Stimulated activated naive CD8-positive, alpha-beta T cell treated with anti-CD3 and anti-CD28 coated beads, Interleukin-15, Interleukin-2, amounts not matched to agents 100 U/mL and 50 U/mL, for 24 hours (primary cell): ENCODE measurements at regions not wholly inside any gene's neighbourhood (a gene's known extent, or its start where the extent isn't known, plus 50 kb on each side); places are given as distances from the start of the nearest gene placed in this dataset.

Experiments
- ATAC-seq: fragments of 150-1000 bp; cut with Tn5 transposase; one replicate; pipeline ENCODE4 v1.10.0; 2021
- DNase-seq: peaks from one replicate; pipeline ENCODE4 v3.0.0; 2021

DNA sequence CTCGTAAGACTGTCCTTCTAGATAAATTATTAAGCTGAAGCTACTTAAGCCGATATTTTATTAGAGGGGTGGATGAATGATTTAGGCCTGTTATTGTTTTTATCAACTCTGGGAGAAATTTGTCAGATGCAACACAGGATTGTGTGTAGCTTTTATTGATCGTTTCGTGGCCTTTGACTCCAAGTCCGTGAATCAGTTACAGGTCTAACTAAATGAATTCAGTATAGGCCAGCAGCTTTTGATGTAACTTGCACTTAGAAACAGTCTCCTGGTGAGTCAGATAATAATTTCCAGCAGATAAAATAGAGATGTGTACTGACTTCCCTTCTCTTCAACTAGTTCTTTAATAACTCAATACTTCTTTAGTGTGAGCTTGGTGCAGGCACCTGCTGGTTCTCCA lies 341.7 kb upstream of the SMIM30 start:
- no peak for DNase-seq
- ATAC-seq, result no peak

DNA sequence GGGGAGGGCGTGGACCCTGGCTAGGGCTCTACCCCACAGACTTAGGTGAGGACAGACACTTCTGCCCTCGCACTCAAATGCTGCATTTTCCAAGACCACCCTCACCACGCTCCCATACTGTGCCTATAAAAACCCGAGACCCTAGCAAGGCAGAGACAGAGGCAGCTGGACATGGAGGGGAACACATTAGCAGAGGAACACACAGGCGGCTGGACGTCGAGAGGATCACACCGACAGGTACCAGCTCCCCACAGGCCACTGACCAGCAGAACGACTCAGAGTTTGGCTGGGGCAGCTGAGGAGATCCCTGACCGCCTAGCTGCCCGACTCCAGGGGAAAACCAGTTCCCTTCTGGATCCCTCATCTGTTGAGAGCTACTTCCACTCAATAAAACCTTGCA lies 338.2 kb upstream of the SMIM30 start:
- DNase-seq (no peak), ATAC-seq (no peak)

DNA sequence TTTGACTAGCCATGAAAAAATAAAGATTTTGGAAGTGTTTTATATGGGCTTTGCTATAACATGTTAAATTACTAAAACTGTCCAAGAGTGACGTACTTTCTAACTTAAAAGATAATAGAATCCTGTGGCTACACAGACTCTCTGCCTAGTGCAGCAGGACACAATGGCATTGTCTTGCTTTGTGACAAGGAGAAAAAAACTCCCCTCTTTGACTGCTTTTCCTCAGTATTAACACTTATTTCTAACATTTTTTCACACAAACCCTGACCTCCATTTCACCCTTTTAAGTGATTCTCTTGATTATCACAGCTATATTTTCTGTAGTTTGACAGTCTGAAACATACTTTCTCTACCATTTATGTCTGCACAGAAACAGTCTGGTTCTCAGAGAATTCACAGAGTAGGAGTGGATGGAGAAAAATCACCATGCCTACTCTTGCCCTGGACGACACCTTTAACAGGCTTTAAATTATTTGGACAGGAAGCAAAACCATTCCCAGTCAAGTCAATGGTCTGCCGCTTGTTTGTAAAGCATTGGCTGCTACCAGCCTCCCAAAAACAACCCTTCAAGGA lies 336.3 kb upstream of the SMIM30 start:
- no peak for ATAC-seq
- no peak for DNase-seq

DNA sequence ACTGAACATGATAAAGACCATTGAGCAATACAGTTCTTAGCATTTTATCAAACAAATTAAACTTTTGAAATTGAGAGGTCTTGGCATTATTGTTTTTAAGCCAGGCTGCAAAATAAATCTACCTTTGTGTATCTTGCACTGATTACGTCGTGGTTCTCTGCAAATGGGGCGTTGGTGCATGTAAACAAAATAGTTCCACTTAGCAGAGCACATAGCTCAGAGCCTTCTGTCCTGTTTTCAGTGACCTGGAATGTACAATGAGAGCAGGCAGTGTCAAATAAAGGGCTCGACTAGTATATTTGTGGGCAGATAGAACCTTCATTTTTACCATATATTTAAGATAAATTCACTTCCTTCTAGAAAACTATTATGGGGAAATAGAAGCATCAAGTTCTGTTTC lies 333.9 kb upstream of the SMIM30 start:
- ATAC-seq, result no peak
- DNase-seq, result no peak

DNA sequence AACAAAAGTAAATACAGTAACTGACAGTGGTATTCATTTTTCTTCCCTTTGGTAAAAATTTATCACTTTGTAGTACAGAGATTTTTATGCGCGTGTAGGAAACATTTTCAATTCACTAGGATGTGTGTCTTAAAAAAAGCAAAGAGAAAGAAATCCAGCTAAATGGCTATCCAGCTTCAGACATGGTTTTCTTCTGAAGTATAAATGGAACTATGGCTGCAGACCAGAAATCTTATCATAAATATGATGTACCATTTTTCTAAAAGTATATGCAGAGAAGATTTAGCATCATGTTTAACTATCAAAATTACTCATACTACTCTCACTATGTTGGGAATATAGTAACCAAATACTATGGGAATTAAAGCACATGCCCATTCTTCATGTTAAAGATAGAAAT lies 328.4 kb upstream of the SMIM30 start:
- no peak for DNase-seq
- ATAC-seq, result no peak

DNA sequence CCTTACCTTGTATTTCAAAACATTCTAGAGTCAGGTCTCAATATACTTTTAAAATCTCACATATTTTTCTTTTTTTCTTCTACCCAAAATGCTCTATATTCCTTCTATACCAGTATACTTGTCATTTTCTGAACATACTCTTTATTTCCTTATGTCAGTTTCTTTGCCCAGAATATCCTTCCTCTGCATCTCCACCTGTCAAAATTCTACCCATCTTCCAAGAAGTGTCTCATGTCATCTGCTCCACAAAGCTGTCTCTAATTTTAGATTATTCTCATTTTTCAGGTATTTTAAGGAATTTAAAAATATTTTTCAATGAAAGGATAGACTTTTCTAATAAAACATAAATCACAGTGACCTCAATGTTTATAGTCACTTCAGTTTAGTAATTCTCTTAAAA lies 328.0 kb upstream of the SMIM30 start:
- no peak for DNase-seq
- ATAC-seq, result no peak

DNA sequence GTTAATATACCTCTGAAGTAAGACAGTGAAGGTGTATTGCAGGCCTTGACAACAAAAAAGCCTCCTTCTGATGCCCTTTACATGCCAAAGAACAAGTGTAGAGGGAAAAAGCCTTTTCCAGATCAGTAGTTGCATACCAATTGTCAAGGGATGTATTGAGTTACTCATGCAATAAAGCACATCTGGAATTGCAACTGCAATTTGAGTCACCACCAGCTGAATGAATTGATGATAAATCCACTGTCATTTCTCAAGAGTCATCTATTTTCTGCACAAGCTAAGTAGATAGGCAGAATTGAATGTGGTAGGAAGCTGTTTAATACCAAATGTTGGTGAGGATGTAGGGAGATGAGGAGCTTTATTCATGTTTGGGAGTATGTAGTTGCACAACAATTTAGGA lies 325.9 kb upstream of the SMIM30 start:
- DNase-seq, result no peak
- no peak for ATAC-seq

DNA sequence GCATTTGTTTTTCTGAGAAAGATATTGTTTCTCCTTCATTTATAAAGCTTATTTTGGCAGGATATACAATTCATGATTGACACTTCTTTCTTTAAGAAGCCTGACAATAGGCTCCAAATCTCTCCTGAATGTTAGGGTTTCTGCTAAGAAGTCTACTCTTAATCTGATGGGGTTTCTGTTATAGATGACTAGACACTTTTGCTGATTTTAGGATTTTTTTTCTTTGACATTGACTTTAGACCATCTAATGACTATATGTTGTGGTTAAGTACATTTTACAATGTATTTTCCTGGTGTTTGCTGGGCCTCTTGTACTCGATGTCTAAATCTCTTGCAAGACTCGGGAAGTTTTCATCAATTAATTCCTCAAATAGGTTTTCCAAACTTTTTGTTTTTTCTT lies 321.8 kb upstream of the SMIM30 start:
- ATAC-seq (no peak), DNase-seq (no peak)

DNA sequence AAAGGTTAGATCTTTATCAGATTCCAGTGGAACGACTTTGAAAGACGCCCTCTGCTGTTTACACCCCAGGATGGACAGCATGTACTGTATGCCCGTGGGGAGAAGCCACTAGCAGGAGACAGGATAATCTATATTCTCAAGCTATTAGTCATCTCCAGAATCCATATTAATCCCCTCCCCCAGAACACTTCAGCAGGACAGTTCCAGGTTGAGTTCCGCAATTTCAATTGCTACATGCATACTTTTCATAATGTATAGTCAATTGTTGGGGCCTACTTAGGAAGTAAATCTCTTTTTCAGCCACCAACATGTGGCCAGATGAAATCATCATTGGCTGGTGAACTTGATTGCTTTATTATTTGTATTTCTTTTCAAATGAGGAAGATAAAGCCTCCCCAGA lies 313.1 kb upstream of the SMIM30 start:
- DNase-seq, result no peak
- ATAC-seq, result no peak

DNA sequence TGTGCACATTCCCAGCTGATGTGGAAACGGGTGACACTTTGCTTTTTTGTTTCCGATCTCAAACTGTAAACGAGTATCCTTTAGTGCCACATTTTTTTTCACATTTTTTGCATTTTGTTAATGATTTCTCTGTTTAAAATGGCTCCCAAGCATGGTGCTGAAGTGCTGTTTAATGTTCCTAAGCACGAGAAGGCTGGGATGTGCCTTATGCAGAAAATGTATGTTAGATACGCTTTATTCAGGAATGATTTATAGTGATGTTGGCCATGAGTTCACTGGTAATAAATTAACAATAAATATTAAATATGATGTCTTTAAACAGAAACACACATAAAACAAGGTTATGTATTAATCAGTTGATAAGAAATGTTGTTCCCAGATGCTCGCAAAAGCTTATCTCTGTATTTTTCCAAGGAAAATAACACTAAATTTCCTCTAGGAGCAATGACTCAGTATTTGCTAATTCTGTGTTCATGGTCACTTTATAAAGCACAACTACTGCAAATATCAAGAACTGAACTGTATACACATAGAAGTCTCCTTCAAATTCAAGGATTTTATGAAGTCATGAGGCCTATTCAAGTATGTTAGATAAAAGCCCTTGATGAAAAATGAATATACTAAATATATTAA lies 305.9 kb upstream of the SMIM30 start:
- ATAC-seq, result no peak
- DNase-seq, result no peak

DNA sequence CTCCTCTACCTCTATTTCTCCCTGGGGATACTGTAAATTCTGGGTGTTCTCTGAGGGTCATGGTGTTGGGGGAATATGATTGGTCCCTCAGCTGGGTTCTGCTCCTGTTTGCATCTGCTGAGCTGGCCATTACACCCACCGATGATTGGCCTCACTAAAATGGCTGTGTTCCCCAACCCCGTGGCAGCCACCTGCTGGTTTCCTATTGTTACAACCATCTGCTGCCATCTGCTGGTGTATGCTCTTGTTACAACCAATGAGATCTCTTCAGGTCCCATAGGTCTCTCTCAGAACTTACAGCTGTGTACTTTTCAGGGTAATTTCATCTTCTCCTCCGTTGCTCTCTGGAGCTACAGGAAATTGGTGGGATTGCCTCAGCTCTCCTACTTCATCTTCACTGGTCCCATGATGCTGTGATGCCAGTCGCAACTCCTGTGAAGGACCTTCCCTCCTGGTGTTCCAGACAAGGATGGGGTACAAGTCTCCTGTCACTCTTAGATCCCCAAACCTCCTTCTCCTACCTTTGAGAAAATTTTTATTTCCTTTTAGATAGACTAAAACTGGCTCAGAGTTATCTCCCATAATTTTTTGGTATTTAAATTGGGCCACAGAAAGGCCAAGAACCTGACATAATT lies 303.5 kb upstream of the SMIM30 start:
- DNase-seq, result peak; percentile 80
- peak; percentile 93 for ATAC-seq

DNA sequence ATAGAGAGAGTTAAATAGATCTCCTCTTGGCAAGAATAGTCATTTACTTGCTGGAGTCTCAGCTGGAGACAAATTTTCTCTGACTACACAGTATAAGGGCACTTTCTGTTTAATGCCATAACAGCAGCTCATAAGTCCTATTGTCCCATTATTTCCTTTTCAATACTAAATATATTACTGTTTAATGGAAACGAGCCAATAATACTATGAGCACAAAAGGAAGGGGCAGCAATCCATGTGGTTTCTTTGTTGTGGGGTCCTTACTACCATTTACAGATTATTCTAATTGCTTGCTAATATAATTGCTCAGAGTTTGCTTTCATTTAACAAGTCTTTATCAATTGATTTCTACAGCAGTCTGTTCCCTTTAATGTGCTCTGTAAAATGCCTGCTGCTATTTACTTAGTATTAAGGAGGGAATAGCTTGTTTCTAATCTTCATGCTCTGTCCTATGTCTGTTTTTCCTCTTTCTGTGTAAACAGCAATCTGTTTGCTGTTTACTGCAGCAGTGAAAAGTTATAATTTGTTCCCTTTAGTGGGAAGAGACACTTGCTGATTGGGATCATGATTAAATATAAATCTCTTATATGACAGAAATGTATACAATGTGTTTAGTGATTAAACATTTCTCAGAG lies 296.2 kb upstream of the SMIM30 start:
- no peak for DNase-seq
- no peak for ATAC-seq

DNA sequence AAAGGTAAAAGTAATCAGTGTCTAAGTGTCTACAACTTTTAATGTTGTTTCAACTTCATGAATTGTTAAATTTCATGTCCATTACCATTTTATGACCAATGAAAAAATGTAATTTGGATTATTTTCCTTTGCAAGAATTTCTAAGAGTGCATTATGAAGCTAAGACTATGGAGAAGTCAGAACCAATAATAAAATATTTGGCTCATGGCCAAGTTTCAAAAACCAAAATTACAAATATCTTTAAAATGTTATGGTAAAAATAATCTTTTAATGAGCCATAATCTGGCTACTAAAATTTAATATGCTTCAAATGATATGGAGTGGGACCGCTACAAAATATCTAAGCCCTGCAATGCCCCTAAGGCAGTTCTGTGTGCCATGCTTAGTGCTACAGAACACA lies 294.1 kb upstream of the SMIM30 start:
- ATAC-seq, result no peak

DNA sequence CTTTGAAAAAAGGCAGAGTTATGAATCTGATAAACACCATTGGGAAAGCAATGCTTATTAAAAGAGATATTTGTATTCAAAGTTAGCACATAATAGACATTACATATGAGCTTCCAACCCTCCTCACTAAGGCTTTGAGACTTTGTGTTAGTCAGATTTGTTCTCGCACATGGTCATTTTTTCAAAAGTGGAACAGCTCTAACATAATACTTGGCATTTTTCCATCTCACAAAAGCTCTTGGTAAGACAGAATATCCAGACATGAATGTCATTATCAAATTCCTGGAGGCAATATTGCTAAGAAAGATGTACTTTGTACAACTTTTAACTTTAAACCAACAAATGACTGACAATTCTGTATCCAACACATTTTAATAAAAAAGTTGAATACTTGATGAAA lies 292.4 kb upstream of the SMIM30 start:
- ATAC-seq (no peak), DNase-seq (no peak)

More for the DNA sequence above, 294.1 kb upstream of the SMIM30 start:
- DNase-seq, result no peak

DNA sequence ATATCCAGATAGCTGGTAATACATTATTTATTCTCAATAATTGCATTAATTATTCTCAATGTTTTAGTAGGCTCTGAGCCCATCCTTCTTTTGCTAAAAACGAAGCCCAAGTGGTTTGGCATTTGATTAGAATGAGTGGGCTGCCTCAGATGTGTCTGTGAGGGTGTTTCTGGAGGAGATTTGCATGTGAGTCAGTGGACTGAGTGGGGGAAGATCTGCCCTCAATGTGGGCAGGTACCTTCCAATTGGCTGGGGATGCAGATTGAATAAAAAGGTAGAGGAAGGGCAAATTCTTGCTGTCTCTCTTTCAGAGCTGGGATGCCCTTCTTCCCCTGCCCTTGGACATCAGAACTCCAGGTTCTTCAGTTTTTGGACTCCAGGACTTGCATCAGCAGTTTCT lies 290.6 kb upstream of the SMIM30 start:
- ATAC-seq (no peak), DNase-seq (no peak)

DNA sequence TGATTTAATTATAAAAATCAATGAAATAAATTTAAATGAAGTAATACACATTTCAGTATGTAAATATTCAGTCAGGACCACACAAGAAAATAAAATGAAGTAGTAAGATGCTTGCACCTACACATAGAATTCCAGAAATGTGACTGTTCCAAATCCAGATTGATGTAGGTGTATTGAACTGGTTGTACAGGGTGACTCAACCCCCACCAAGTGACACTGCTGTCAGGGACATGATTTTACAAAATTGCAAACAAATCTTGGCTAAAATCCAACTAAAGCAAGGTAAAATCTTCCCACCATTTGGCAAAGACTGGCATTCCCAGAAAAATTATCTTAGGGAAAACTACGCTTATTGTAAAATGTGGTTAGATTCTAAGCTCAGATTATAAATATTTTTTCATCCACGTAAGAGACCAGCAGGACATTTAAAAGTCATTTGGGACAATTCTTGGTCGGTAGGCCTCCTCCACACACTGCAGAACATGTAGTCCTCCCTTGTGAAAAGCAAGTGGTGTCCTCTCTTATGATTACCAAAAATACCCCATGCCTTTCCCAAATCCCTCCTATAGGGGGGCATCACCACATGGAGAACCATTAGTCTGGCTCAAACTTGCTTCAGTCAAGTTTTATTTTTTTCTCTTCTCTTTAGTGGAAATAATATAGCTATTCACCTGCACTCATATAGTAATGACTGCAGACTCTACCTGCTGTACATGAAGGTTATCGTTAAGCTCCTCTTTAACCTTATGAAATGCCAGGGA lies 287.1 kb upstream of the SMIM30 start:
- no peak for ATAC-seq
- DNase-seq, result no peak

DNA sequence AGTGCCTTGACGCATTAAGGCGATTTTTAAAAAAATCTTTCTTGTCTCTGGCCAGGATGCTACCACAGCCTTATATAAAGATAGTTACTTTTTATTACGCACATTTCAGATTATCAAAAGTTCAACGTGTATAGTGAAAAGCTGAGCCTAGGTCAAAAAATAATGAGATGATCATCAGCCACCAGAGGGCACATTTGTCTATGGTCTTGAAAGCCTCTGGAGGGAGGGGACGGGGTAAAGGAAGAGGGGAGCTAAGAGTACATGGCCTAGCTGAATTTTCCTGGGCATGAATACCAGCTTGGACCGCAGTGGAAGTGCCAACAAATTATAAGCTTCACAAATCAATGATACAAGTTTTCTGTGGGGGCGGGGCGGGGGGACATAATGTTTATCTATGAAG lies 285.9 kb upstream of the SMIM30 start:
- no peak for ATAC-seq
- no peak for DNase-seq

DNA sequence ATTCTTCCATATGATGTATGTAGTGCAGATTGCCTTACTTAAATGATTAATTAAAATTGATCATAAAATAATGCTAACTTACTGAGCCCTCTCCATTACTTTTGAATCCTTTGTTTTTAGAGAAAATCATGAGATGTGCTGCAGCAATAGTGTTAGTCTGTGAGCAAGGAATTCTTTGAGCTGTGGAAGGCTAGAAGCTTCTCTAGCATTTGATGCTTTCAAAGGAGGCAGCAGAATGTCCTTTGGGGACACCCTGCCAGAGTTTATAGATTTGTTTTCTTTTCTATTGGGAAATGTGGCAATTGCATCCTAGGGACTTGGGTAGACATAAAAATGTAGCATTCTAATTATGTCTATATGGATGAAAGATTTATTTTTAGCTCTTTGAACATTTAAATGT lies 284.1 kb upstream of the SMIM30 start:
- DNase-seq (no peak), ATAC-seq (no peak)

DNA sequence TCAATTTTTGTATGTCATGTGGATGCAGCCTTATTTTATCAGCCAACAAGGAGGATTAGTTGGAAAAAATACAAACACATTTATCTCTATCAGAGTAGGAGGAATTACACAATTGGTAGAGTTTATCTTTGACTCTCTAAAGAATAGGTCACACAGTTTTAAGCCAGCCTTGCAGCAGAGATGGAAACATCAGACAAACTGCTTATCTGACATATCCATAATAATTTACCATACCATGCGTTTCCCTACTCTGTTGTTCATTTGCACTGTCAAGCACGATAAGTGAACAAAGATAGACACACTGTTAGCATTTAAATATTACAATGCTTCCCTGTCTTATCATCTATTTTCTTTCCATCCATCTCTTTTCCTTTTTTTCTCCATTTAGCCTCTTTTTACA lies 283.7 kb upstream of the SMIM30 start:
- no peak for ATAC-seq
- DNase-seq, result no peak

DNA sequence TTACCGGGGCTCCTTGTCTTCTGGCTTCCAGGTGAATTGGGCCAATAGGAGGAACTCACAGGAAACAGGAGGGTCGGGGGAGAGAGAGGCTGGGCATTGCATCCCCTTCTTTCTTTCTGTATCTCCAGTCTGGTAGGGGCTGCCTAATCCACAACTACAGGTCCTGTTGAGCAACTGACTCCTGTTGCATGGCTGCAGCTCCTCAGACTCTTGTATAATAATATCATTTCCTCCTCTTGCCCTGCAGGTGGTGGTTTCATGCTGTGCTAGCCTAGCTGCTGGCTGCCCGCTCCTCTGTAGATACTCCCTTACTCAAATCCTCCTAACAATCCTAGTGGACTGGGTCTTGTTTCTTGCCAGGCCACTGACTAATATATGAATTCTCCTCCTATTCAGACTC lies 276.5 kb upstream of the SMIM30 start:
- no peak for DNase-seq
- no peak for ATAC-seq

DNA sequence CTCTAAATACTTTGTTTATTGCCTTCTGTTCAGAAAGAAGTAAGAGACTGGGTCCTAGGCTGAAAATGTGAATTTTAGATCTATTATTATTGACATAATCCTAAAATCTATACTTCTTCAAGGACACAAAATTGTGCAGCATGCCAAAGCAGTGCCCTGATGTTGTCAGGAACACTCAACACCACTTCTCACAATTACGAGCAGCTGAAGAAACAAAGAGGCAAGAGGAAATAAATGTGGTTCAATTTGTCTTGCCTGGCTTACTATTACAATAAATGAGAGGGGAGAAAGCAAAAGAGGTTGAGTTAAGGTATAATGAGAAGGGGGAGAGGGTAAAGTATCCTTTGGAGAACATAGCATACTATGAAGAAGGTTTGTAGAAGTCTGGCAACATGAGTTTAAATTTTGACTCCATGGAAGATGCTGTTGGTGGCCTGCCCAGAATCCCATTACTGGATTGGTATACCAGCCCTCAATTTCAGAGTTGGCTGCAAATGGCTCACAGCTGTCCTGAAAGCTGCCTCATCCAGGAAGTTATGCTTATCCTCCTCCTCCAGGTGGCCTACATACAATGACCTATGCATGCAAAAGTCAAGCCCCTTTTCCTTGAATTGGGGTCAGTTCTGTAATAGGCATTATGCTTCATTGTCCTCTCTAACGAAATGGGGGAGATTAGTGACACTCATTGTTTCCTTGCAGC lies 274.6 kb upstream of the SMIM30 start:
- no peak for DNase-seq
- no peak for ATAC-seq

DNA sequence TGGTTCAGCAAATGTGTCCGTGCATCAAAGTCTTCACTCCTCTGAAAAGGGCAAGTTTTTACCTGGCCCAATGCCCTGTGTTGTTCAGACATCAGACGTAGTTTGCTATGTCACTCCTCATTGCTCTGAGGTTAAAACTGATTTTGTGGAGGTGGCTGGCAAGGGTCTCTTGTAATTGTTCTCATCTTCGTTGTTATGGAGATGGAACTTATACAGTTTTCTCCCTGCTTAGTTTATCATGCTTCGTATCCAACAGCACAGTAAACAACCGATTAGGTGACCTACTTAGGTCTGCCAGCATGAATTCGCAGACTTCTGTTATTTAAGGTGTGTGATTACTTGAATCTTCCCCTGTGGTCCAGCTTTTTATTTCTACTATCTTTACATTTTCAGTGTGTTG lies 274.1 kb upstream of the SMIM30 start:
- ATAC-seq, result no peak
- DNase-seq, result no peak
